IPS-18c (cell line): ENCODE measurements at regions not wholly inside any gene's neighbourhood (a gene's known extent, or its start where the extent isn't known, plus 50 kb on each side); places are given as distances from the start of the nearest gene placed in this dataset.
"Not testable (repeated sequence)": the region's sequence is repeated elsewhere in the genome, so short reads cannot be mapped to it uniquely, and the experiment has no call there.

Experiments
- H3K4me3 ChIP-seq: 2 replicates; pipeline ENCODE4 v1.7.0; 2013; ENCODE audit warnings: low read depth, mild to moderate bottlenecking, low read length, moderate library complexity; ENCODE audit not compliant: insufficient read depth
- H3K9me3 ChIP-seq: one replicate; pipeline ENCODE4 v1.6.1; 2013; ENCODE audit warnings: mild to moderate bottlenecking, low read length, moderate library complexity; ENCODE audit not compliant: control insufficient read depth, insufficient read depth

GRCh38 chr2:145880997-145881396 lies 1361.1 kb upstream of the ZEB2 start:
- H3K9me3 ChIP-seq, H3K4me3 ChIP-seq: not testable (repeated sequence)

- no peaks in the 10 kb centered on the region for H3K9me3 ChIP-seq
- H3K4me3 ChIP-seq: no peak overlapping the region
Measured at GRCh38 chr2:145875016-145875415, 1355.1 kb upstream of the ZEB2 start.

GRCh38 chr2:145874466-145874865 lies 1354.5 kb upstream of the ZEB2 start:
- H3K4me3 ChIP-seq: no peak overlapping the region
- H3K9me3 ChIP-seq: no peaks in the 10 kb centered on the region

GRCh38 chr2:145864501-145864900 lies 1344.6 kb upstream of the ZEB2 start:
- H3K9me3 ChIP-seq: no peaks in the 10 kb centered on the region

GRCh38 chr2:145861940-145862339 lies 1342.0 kb upstream of the ZEB2 start:
- Histone ChIP-seq H3K9me3 (no peaks in the 10 kb centered on the region), H3K4me3 (no peak overlapping the region)

More at GRCh38 chr2:145864501-145864900, 1344.6 kb upstream of the ZEB2 start:
- no peak overlapping the region for H3K4me3 ChIP-seq

GRCh38 chr2:145860083-145860482 lies 1340.2 kb upstream of the ZEB2 start:
- no peak overlapping the region for H3K4me3 ChIP-seq

GRCh38 chr2:145855142-145855541 lies 1335.2 kb upstream of the ZEB2 start:
- Histone ChIP-seq H3K4me3 (no peak overlapping the region), H3K9me3 (no peaks in the 10 kb centered on the region)

More at GRCh38 chr2:145860083-145860482, 1340.2 kb upstream of the ZEB2 start:
- no peaks in the 10 kb centered on the region for H3K9me3 ChIP-seq

- Histone ChIP-seq H3K9me3 (no peaks in the 10 kb centered on the region), H3K4me3 (no peak overlapping the region)
Measured at GRCh38 chr2:145854039-145854755, 1334.3 kb upstream of the ZEB2 start.

GRCh38 chr2:145851730-145852129 lies 1331.8 kb upstream of the ZEB2 start:
- Histone ChIP-seq H3K9me3 (no peaks in the 10 kb centered on the region), H3K4me3 (no peak overlapping the region)

- H3K4me3 ChIP-seq: no peak overlapping the region
- H3K9me3 ChIP-seq: no peaks in the 10 kb centered on the region
Measured at GRCh38 chr2:145849466-145849865, 1329.5 kb upstream of the ZEB2 start.

- no peaks in the 10 kb centered on the region for H3K9me3 ChIP-seq
- no peak overlapping the region for H3K4me3 ChIP-seq
Measured at GRCh38 chr2:145846982-145847381, 1327.1 kb upstream of the ZEB2 start.

GRCh38 chr2:145845923-145846322 lies 1326.0 kb upstream of the ZEB2 start:
- no peak overlapping the region for H3K4me3 ChIP-seq

GRCh38 chr2:145845207-145845894 lies 1325.4 kb upstream of the ZEB2 start:
- no peaks in the 10 kb centered on the region for H3K9me3 ChIP-seq
- no peak overlapping the region for H3K4me3 ChIP-seq

More at GRCh38 chr2:145845923-145846322, 1326.0 kb upstream of the ZEB2 start:
- no peaks in the 10 kb centered on the region for H3K9me3 ChIP-seq

- H3K9me3 ChIP-seq: no peaks in the 10 kb centered on the region
- H3K4me3 ChIP-seq: no peak overlapping the region
Measured at GRCh38 chr2:145841973-145842372, 1322.1 kb upstream of the ZEB2 start.

GRCh38 chr2:145836986-145837385 lies 1317.1 kb upstream of the ZEB2 start:
- H3K9me3 ChIP-seq: no peaks in the 10 kb centered on the region
- H3K4me3 ChIP-seq: no peak overlapping the region

- Histone ChIP-seq H3K4me3 (no peak overlapping the region), H3K9me3 (no peaks in the 10 kb centered on the region)
Measured at GRCh38 chr2:145835665-145836064, 1315.7 kb upstream of the ZEB2 start.

- Histone ChIP-seq H3K4me3 (no peak overlapping the region), H3K9me3 (no peaks in the 10 kb centered on the region)
Measured at GRCh38 chr2:145832681-145833080, 1312.8 kb upstream of the ZEB2 start.

GRCh38 chr2:145829931-145830330 lies 1310.0 kb upstream of the ZEB2 start:
- H3K4me3 ChIP-seq: no peak overlapping the region

More at GRCh38 chr2:145829931-145830330, 1310.0 kb upstream of the ZEB2 start:
- no peaks in the 10 kb centered on the region for H3K9me3 ChIP-seq
